SK-N-SH treated with all-trans-retinoic acid at 6 μM for 48 hours (cell line): ENCODE measurements at regions not wholly inside any gene's neighbourhood (a gene's known extent, or its start where the extent isn't known, plus 50 kb on each side); places are given as distances from the start of the nearest gene placed in this dataset.

Experiments
- ARNTL ChIP-seq: fragments of 450-650 bp; formaldehyde crosslinking; IDR thresholded peaks from 2 replicates; pipeline ENCODE4 v1.5.0; 2020; ENCODE audit warnings: low read depth, mild to moderate bottlenecking, moderate library complexity, borderline replicate concordance
- CREB5 ChIP-seq: fragments of 250-450 bp; sonication (Bioruptor Pico); IDR thresholded peaks from 2 replicates; pipeline ENCODE4 v1.5.1; 2020; ENCODE audit warnings: low read depth, mild to moderate bottlenecking, moderate library complexity
- ESRRG ChIP-seq: fragments of 250-450 bp; sonication (Bioruptor Pico); IDR thresholded peaks from 2 replicates; pipeline ENCODE4 v1.6.1; 2021; ENCODE audit warnings: mild to moderate bottlenecking
- ISL1 ChIP-seq: fragments of 250-450 bp; sonication (Bioruptor Pico); IDR thresholded peaks from 2 replicates; pipeline ENCODE4 v2.1.2; 2022; ENCODE audit warnings: mild to moderate bottlenecking, moderate library complexity
- OSR1 ChIP-seq: fragments of 250-450 bp; sonication (Bioruptor Pico); IDR thresholded peaks from 2 replicates; pipeline ENCODE4 v1.8.0; 2022; ENCODE audit warnings: moderate library complexity, mild to moderate bottlenecking, inconsistent platforms
- PPARA ChIP-seq: fragments of 250-450 bp; sonication (Bioruptor Pico); IDR thresholded peaks from 2 replicates; pipeline ENCODE4 v1.5.0; 2020; ENCODE audit warnings: mild to moderate bottlenecking, borderline replicate concordance
- RARB ChIP-seq: fragments of 250-450 bp; sonication (Bioruptor Pico); IDR thresholded peaks from 2 replicates; pipeline ENCODE4 v1.8.0; 2021; ENCODE audit warnings: mild to moderate bottlenecking, moderate library complexity
- SNAI2 ChIP-seq: fragments of 250-450 bp; sonication (Bioruptor Pico); IDR thresholded peaks from 2 replicates; pipeline ENCODE4 v1.5.0; 2020; ENCODE audit warnings: mild to moderate bottlenecking, moderate library complexity
- TOX ChIP-seq: fragments of 250-450 bp; sonication (Bioruptor Pico); IDR thresholded peaks from 2 replicates; pipeline ENCODE4 v1.8.0; 2021; ENCODE audit warnings: mild to moderate bottlenecking, moderate library complexity, borderline replicate concordance
- TSHZ2 ChIP-seq: fragments of 250-450 bp; sonication (Bioruptor Pico); IDR thresholded peaks from 2 replicates; pipeline ENCODE4 v1.5.0; 2020; ENCODE audit warnings: mild to moderate bottlenecking, moderate library complexity
- ZC3H10 ChIP-seq: fragments of 250-450 bp; sonication (Bioruptor Pico); IDR thresholded peaks from 2 replicates; pipeline ENCODE4 v1.5.1; 2021; ENCODE audit warnings: mild to moderate bottlenecking, moderate library complexity
- ZFP3 ChIP-seq: fragments of 250-450 bp; sonication (Bioruptor Pico); IDR thresholded peaks from 2 replicates; pipeline ENCODE4 v1.5.0; 2020; ENCODE audit warnings: mild to moderate bottlenecking, moderate library complexity
- ZNF8 ChIP-seq: fragments of 450-650 bp; formaldehyde crosslinking; IDR thresholded peaks from 2 replicates; pipeline ENCODE4 v1.5.0; 2020; ENCODE audit warnings: mild to moderate bottlenecking, moderate library complexity
- TF ChIP-seq, protein P1 (sequence below): fragments of 250-450 bp; sonication (Bioruptor Pico); IDR thresholded peaks from 2 replicates; pipeline ENCODE4 v1.8.0; 2020; ENCODE audit warnings: mild to moderate bottlenecking, moderate library complexity, borderline replicate concordance

- TF ChIP-seq ZC3H10 (no peak), OSR1 (CRISPR knock-in tag) (no peak), TOX (CRISPR knock-in tag) (no peak), TSHZ2 (no peak), ISL1 (CRISPR knock-in tag) (no peak), RARB (CRISPR knock-in tag) (no peak), SNAI2 (no peak), ZFP3 (CRISPR knock-in tag) (no peak), ZNF8 (CRISPR knock-in tag) (no peak), ARNTL (CRISPR knock-in tag) (no peak), PPARA (CRISPR knock-in tag) (no peak), ESRRG (CRISPR knock-in tag) (no peak), CREB5 (CRISPR knock-in tag) (no peak)
- TF ChIP-seq, protein P1, sequence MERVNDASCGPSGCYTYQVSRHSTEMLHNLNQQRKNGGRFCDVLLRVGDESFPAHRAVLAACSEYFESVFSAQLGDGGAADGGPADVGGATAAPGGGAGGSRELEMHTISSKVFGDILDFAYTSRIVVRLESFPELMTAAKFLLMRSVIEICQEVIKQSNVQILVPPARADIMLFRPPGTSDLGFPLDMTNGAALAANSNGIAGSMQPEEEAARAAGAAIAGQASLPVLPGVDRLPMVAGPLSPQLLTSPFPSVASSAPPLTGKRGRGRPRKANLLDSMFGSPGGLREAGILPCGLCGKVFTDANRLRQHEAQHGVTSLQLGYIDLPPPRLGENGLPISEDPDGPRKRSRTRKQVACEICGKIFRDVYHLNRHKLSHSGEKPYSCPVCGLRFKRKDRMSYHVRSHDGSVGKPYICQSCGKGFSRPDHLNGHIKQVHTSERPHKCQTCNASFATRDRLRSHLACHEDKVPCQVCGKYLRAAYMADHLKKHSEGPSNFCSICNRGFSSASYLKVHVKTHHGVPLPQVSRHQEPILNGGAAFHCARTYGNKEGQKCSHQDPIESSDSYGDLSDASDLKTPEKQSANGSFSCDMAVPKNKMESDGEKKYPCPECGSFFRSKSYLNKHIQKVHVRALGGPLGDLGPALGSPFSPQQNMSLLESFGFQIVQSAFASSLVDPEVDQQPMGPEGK (CRISPR knock-in tag) = no peak
Measured at GRCh38 chr6:71179249-71179885, 109.2 kb upstream of the OGFRL1 start.
